H9 (cell line): ENCODE measurements at regions not wholly inside any gene's neighbourhood (a gene's known extent, or its start where the extent isn't known, plus 50 kb on each side); places are given as distances from the start of the nearest gene placed in this dataset.

Experiments
- DNase-seq: peaks from one replicate; pipeline ENCODE4 v3.0.0-alpha.2; 2017
- H2AFZ ChIP-seq: one replicate; pipeline ENCODE4 v1.6.1; 2013; ENCODE audit warnings: mild to moderate bottlenecking, low read length, control low read depth, moderate library complexity
- H2AK5ac ChIP-seq: 2 replicates; pipeline ENCODE4 v1.6.1; 2013; ENCODE audit warnings: low read length, control low read depth, mixed read lengths; ENCODE audit not compliant: insufficient read length
- H2BK120ac ChIP-seq: one replicate; pipeline ENCODE4 v1.6.1; 2013; ENCODE audit warnings: low read depth, mild to moderate bottlenecking, low read length, control low read depth, inconsistent platforms; ENCODE audit not compliant: poor library complexity, severe bottlenecking
- H2BK12ac ChIP-seq: 2 replicates; pipeline ENCODE4 v1.6.1; 2013; ENCODE audit warnings: low read length, control low read depth, mixed read lengths, low read depth; ENCODE audit not compliant: insufficient read length
- H2BK15ac ChIP-seq: 2 replicates; pipeline ENCODE4 v1.6.1; 2013; ENCODE audit warnings: low read depth, low read length, control low read depth
- H2BK20ac ChIP-seq: one replicate; pipeline ENCODE4 v1.6.1; 2013; ENCODE audit warnings: low read depth, mild to moderate bottlenecking, low read length, control low read depth, inconsistent platforms; ENCODE audit not compliant: poor library complexity, severe bottlenecking
- H2BK5ac ChIP-seq: 2 replicates; pipeline ENCODE4 v1.6.1; 2013; ENCODE audit warnings: low read length, control low read depth, mixed read lengths; ENCODE audit not compliant: insufficient read length
- H3K14ac ChIP-seq: 2 replicates; pipeline ENCODE4 v1.6.1; 2013; ENCODE audit warnings: low read length, control low read depth; ENCODE audit not compliant: insufficient read depth
- H3K18ac ChIP-seq: 2 replicates; pipeline ENCODE4 v1.6.1; 2013; ENCODE audit warnings: low read depth, mild to moderate bottlenecking, mixed read lengths, low read length, control low read depth; ENCODE audit not compliant: insufficient read length
- H3K23ac ChIP-seq: 2 replicates; pipeline ENCODE4 v1.6.1; 2013; ENCODE audit warnings: low read length, control low read depth, mixed read lengths, low read depth; ENCODE audit not compliant: insufficient read length
- H3K23me2 ChIP-seq: 2 replicates; pipeline ENCODE4 v1.6.1; 2013; ENCODE audit warnings: low read depth, mild to moderate bottlenecking, mixed read lengths, low read length, control low read depth; ENCODE audit not compliant: insufficient read length, poor library complexity, severe bottlenecking
- H3K27ac ChIP-seq: 2 replicates; pipeline ENCODE4 v1.5.1; 2013; ENCODE audit warnings: low read length, control low read depth, mixed read lengths, low read depth; ENCODE audit not compliant: insufficient read length
- H3K27me3 ChIP-seq: 2 replicates; pipeline ENCODE4 v1.6.1; 2013; ENCODE audit warnings: low read length, control low read depth, inconsistent platforms; ENCODE audit not compliant: insufficient read depth
- H3K4ac ChIP-seq: 2 replicates; pipeline ENCODE4 v1.6.1; 2013; ENCODE audit warnings: low read depth, mild to moderate bottlenecking, control low read depth, inconsistent platforms, low read length, moderate library complexity
- H3K4me1 ChIP-seq: 2 replicates; pipeline ENCODE4 v1.6.1; 2013; ENCODE audit warnings: low read length, control low read depth, inconsistent platforms; ENCODE audit not compliant: insufficient read depth
- H3K4me2 ChIP-seq: 2 replicates; pipeline ENCODE4 v1.6.1; 2013; ENCODE audit warnings: low read length, control low read depth, mixed read lengths; ENCODE audit not compliant: insufficient read length, insufficient read depth
- H3K56ac ChIP-seq: 2 replicates; pipeline ENCODE4 v1.6.1; 2013; ENCODE audit warnings: low read depth, mild to moderate bottlenecking, mixed read lengths, low read length, control low read depth; ENCODE audit not compliant: insufficient read length
- H3K79me1 ChIP-seq: 2 replicates; pipeline ENCODE4 v1.6.1; 2013; ENCODE audit warnings: low read depth, mild to moderate bottlenecking, moderate library complexity, low read length, control low read depth, inconsistent platforms; ENCODE audit not compliant: insufficient read depth, poor library complexity, severe bottlenecking
- H3K79me2 ChIP-seq: 2 replicates; pipeline ENCODE4 v1.6.1; 2013; ENCODE audit warnings: low read length, control low read depth, inconsistent platforms; ENCODE audit not compliant: insufficient read depth
- H3K9ac ChIP-seq: 2 replicates; pipeline ENCODE4 v1.6.1; 2013; ENCODE audit warnings: low read length, control low read depth, mixed read lengths; ENCODE audit not compliant: insufficient read length; ENCODE audit errors: extremely low read depth
- H3K9me3 ChIP-seq: one replicate; pipeline ENCODE4 v1.6.1; 2013; ENCODE audit warnings: low read depth, low read length, inconsistent platforms; ENCODE audit not compliant: control insufficient read depth
- H3T11ph ChIP-seq: one replicate; pipeline ENCODE4 v1.6.1; 2013; ENCODE audit warnings: mild to moderate bottlenecking, low read length, control low read depth, inconsistent platforms
- H4K20me1 ChIP-seq: one replicate; pipeline ENCODE4 v1.6.1; 2013; ENCODE audit not compliant: control insufficient read depth, insufficient read length, insufficient read depth
- H4K5ac ChIP-seq: 2 replicates; pipeline ENCODE4 v1.6.1; 2013; ENCODE audit warnings: low read depth, mild to moderate bottlenecking, mixed read lengths, low read length, control low read depth; ENCODE audit not compliant: insufficient read length
- H4K8ac ChIP-seq: replicated peaks from 2 replicates; pipeline ENCODE4 v1.6.1; 2013; ENCODE audit warnings: low read length, control low read depth, mixed read lengths, low read depth; ENCODE audit not compliant: insufficient read length
- H4K91ac ChIP-seq: 2 replicates; pipeline ENCODE4 v1.6.1; 2013; ENCODE audit warnings: low read depth, mild to moderate bottlenecking, moderate library complexity, mixed read lengths, low read length, control low read depth; ENCODE audit not compliant: insufficient read length
- H3K27ac Mint-ChIP-seq, 3 experiments: 2 replicates in 2 of 3; 3 replicates in 1 of 3; pipeline ENCODE4 v1.8.0; 2020 to 2021; ENCODE audit warnings: mixed read lengths in 3 of 3, mild to moderate bottlenecking in 1 of 3, moderate library complexity in 1 of 3
- H3K27me3 Mint-ChIP-seq: 2 replicates; pipeline ENCODE4 v1.8.0; 2021; ENCODE audit warnings: low read depth, mild to moderate bottlenecking, moderate library complexity, mixed read lengths
- H3K36me3 Mint-ChIP-seq, 3 experiments: 2 replicates in 2 of 3; 3 replicates in 1 of 3; pipeline ENCODE4 v1.8.0; 2020 to 2021; ENCODE audit warnings: low read depth in 3 of 3, mixed read lengths in 3 of 3; ENCODE audit not compliant: insufficient read depth in 1 of 3
- H3K4me1 Mint-ChIP-seq, 2 experiments: 2 replicates each; pipeline ENCODE4 v1.8.0; 2020; ENCODE audit warnings: mixed read lengths in 2 of 2
- H3K4me3 Mint-ChIP-seq, 2 experiments: 2 replicates in 1 of 2; 3 replicates in 1 of 2; pipeline ENCODE4 v1.8.0; 2020 to 2021; ENCODE audit warnings: mild to moderate bottlenecking in 2 of 2, mixed read lengths in 2 of 2, moderate library complexity in 1 of 2
- H3K9me3 Mint-ChIP-seq, 2 experiments: 2 replicates in 1 of 2; 3 replicates in 1 of 2; pipeline ENCODE4 v1.8.0; 2020; ENCODE audit warnings: mild to moderate bottlenecking in 2 of 2, mixed read lengths in 2 of 2, moderate library complexity in 1 of 2
- CTCF ChIP-seq: fragments of 200-600 bp; sonication (generic); conservative IDR thresholded peaks from 3 replicates; pipeline ENCODE4 v1.8.0; 2021; ENCODE audit warnings: antibody characterized with exemption, mild to moderate bottlenecking
- WGBS: extraction: QIAGEN DNeasy Blood & Tissue Kit; methylation state at CpG from one replicate; pipeline ENCODE4 v1.1.7; 2013; ENCODE audit warnings: missing lambda C conversion rate, low lambda C conversion rate, mixed read lengths; ENCODE audit not compliant: insufficient read length; ENCODE audit errors: extremely low coverage; 5-methylcytosine and 5-hydroxymethylcytosine counted together

GRCh38 chr17:77668518-77668917, 290.0 kb upstream of the TNRC6C start:
- Histone ChIP-seq H2BK120ac (no peak overlapping the region), H2BK12ac (no peak overlapping the region), H3K9ac (no peak overlapping the region), H4K8ac (no peak overlapping the region), H3K4me2 (no peak overlapping the region), H3K4me1 (no peaks in the 10 kb centered on the region), H3K23ac (no peak overlapping the region), H3K14ac (no peak overlapping the region), H2AK5ac (no peak overlapping the region), H3K9me3 (no peaks in the 10 kb centered on the region), H3K56ac (no peak overlapping the region), H2BK15ac (no peak overlapping the region), H2AFZ (no peak overlapping the region), H3T11ph (no peak overlapping the region), H3K79me2 (no peaks in the 10 kb centered on the region; the same call in 1 of the 2 replicates), H3K79me1 (no peaks in the 10 kb centered on the region), H4K91ac (no peak overlapping the region), H2BK5ac (no peak overlapping the region), H3K4ac (no peak overlapping the region), H4K5ac (no peak overlapping the region), H4K20me1 (no peaks in the 10 kb centered on the region), H2BK20ac (no peak overlapping the region), H3K23me2 (no peaks in the 10 kb centered on the region), H3K27ac (no peak overlapping the region), H3K27me3 (no peaks in the 10 kb centered on the region; the same call in 1 of the 2 replicates), H3K18ac (no peak overlapping the region)
- no peak for TF ChIP-seq CTCF
- Mint-ChIP-seq H3K27ac (no peak overlapping the region), H3K4me3 (no peak overlapping the region), H3K36me3 (peaks cover 7 to 19% (median 8%) of the 10 kb centered on the region in 3 experiments), H3K9me3 (peaks cover 35% of the 10 kb centered on the region in 2 experiments), H3K4me1 (peaks cover 3 to 8% of the 10 kb centered on the region in 2 experiments; a peak in 3 of 4 replicates), H3K27me3 (peaks cover 17% of the 10 kb centered on the region)
- DNase-seq, result no peak
- WGBS, result no CpG with 5 or more reads among the region's 2 CpGs
